ENCODE measurements at regions not wholly inside any gene's neighbourhood (a gene's known extent, or its start where the extent isn't known, plus 50 kb on each side); places are given as distances from the start of the nearest gene placed in this dataset.

DNA sequence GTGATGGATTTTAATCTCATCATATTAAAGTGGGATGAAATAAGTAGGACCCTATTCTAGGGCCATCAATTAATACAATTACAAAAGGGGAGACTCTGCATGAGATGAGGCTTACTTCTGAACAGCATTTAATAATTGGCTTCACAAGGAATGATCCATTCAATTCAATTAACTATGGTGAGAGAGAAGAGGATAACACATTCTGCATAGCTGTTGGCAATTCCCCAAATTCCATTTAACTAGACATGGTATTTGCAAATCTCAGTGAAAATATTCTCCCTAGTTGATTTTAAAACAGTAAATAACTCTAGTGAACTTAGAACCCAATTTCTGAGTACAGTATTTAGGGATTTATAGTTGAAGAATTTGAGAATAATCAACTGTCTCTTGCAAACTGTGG lies 145.3 kb downstream of the NOC3L start:
- DNase-seq (ENCODE audit: low spot score in 2 of 2), result no peak
- intact Hi-C loops (cut with DNase I; ENCODE audit: low total_unique reads), result no loop called here
- no peak overlapping the region for H3K4me3 ChIP-seq (ENCODE audit: low read depth, poor library complexity, severe bottlenecking)
- TF ChIP-seq, protein P1, sequence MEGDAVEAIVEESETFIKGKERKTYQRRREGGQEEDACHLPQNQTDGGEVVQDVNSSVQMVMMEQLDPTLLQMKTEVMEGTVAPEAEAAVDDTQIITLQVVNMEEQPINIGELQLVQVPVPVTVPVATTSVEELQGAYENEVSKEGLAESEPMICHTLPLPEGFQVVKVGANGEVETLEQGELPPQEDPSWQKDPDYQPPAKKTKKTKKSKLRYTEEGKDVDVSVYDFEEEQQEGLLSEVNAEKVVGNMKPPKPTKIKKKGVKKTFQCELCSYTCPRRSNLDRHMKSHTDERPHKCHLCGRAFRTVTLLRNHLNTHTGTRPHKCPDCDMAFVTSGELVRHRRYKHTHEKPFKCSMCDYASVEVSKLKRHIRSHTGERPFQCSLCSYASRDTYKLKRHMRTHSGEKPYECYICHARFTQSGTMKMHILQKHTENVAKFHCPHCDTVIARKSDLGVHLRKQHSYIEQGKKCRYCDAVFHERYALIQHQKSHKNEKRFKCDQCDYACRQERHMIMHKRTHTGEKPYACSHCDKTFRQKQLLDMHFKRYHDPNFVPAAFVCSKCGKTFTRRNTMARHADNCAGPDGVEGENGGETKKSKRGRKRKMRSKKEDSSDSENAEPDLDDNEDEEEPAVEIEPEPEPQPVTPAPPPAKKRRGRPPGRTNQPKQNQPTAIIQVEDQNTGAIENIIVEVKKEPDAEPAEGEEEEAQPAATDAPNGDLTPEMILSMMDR (IDR thresholded peaks at IDR 0.05), result no peak
- no peak for TF ChIP-seq POLR2A (IDR thresholded peaks at IDR 0.05)

DNA sequence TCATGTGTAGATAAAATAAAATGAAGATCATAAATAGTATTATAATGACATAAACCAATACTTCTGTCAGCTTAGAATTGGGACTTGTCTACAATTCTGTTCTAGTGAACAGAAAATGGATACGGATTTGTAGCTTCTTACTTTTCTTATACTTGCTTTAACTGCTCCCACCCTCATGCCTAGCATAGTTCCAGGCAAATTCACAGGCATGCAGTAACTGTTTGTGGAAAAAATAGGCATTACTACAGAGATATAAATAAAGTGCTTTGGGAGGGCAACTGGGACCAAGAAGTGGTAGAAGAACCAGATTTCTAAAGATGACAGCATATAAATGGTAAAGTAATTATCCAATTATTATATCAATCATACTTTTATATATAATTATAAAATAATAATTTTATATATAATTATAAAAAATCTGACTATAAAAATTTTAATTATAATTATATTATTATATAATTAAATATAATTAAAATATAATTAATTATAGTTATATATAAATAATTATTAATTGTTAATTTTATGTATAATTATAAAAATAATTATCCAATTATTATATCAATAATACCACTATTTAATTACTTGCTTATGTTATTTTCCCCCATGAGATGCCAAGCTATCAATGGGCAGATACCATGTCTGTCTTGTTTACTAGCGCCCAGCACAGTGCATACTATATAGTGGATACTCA lies 144.1 kb downstream of the NOC3L start:
- DNase-seq (ENCODE audit: low spot score in 2 of 2), result no peak
- TF ChIP-seq, protein P1 (IDR thresholded peaks at IDR 0.05), result no peak
- TF ChIP-seq POLR2A (IDR thresholded peaks at IDR 0.05), result no peak
- no peak overlapping the region for H3K4me3 ChIP-seq (ENCODE audit: low read depth, poor library complexity, severe bottlenecking)
- intact Hi-C loops (cut with DNase I; ENCODE audit: low total_unique reads), result no loop called here
- 83 to 87% methylated on average over 2 of the region's 2 CpGs for WGBS, 2 donors

DNA sequence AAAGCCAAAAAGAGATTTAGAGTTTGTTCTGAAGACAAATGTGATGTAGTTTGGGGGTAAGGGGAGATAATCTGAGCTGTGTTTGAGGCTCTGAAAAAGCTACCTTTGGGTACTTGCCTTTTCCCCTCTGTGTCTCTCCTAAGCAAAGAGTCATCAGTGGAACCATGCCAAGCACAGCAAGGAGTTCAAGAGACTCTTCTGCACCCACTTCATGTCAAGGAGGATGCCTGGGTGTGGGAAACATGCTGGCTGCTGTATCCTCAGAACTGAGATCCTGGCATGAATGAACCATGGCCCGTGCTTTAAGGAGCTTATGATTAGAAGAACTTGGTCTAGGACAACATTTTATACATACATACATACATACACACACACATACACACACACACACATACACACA lies 142.9 kb downstream of the NOC3L start:
- intact Hi-C loops (cut with DNase I; ENCODE audit: low total_unique reads), result no loop called here
- DNase-seq (ENCODE audit: low spot score in 2 of 2), result no peak
- TF ChIP-seq POLR2A (IDR thresholded peaks at IDR 0.05), result no peak
- TF ChIP-seq, protein P1 (IDR thresholded peaks at IDR 0.05), result no peak
- WGBS, 2 donors, result 88 to 100% methylated on average over 1 of the region's 1 CpG
- H3K4me3 ChIP-seq (ENCODE audit: low read depth, poor library complexity, severe bottlenecking), result no peak overlapping the region

DNA sequence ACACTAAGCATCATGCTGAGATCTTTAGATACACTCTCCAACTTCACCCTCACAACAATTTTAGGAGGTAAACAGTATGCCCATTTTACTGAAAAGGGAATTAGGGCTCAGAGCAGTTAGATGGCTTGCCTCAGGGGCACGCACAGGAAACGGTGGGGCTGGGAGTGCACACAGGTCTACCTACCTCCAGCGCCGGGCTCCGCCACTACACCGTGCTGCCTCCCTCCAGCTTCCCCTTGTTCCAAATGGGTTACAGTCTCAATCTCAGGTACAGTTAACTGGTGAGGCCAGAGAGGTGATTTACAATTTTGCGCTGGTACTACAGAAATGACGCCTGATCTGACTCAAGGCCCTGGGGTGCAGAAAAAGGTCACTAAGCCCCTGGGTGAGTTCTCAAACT lies 142.0 kb downstream of the NOC3L start:
- no peak overlapping the region for H3K4me3 ChIP-seq (ENCODE audit: low read depth, poor library complexity, severe bottlenecking)
- DNase-seq (ENCODE audit: low spot score in 2 of 2), result no peak
- 90 to 92% methylated on average over 8 of the region's 8 CpGs for WGBS, 2 donors
- TF ChIP-seq, protein P1 (IDR thresholded peaks at IDR 0.05), result no peak
- TF ChIP-seq POLR2A (IDR thresholded peaks at IDR 0.05), result no peak
- intact Hi-C loops (cut with DNase I; ENCODE audit: low total_unique reads), result no loop called here

DNA sequence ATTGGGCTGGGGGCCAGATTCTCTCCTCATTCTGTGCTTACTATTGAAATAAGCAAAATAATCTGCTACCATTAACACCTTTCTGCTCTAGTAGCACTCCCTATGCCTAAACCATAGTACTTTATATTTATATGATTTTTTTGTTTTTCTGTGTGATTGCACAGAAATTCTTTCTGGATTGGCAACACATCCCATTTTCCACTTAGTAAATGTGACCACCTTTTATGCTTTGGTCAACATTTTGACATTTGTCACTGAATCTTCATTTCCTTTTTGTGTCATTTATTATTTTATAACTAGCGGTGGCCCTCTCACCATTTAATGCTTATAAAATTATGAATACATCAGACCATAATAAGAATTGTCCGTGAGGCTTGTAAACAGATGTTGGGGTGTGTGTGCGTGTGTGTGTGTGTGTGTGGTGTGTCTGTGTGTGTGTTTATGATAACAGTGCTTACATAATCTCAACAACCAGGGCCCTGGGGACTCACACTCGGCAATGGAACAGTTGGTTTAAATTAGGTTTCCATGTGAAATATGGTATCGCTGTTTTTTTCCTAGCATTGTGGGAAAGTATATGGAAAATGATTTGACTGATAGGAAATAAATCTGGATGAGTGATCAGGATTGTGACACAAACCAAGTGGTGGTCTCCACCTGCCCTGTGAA lies 138.9 kb downstream of the NOC3L start:
- intact Hi-C loops (cut with DNase I; ENCODE audit: low total_unique reads), result no loop called here
- DNase-seq (ENCODE audit: low spot score in 2 of 2), result no peak
- no peak for TF ChIP-seq POLR2A (IDR thresholded peaks at IDR 0.05)
- TF ChIP-seq, protein P1 (IDR thresholded peaks at IDR 0.05), result no peak
- no peak overlapping the region for H3K4me3 ChIP-seq (ENCODE audit: low read depth, poor library complexity, severe bottlenecking)
- WGBS, 2 donors, result 59 to 76% methylated on average over 5 of the region's 5 CpGs
